Skeletal muscle tissue (tissue), 3 donors: ENCODE measurements at regions not wholly inside any gene's neighbourhood (a gene's known extent, or its start where the extent isn't known, plus 50 kb on each side); places are given as distances from the start of the nearest gene placed in this dataset.

Experiments
- H3K27ac ChIP-seq: one replicate; pipeline ENCODE4 v1.7.0; 2013; ENCODE audit warnings: mild to moderate bottlenecking, low read depth, low read length, inconsistent platforms
- H3K27me3 ChIP-seq, 3 donors: one replicate each; pipeline ENCODE4 v1.7.0; 2013; ENCODE audit warnings: low read length in 3 of 3; ENCODE audit not compliant: control insufficient read depth in 3 of 3, insufficient read depth in 3 of 3
- H3K36me3 ChIP-seq, 3 donors: one replicate each; pipeline ENCODE4 v1.7.0; 2013; ENCODE audit warnings: low read length in 3 of 3; ENCODE audit not compliant: control insufficient read depth in 3 of 3, insufficient read depth in 3 of 3
- H3K4me1 ChIP-seq, 3 donors: one replicate each; pipeline ENCODE4 v1.7.0; 2013; ENCODE audit warnings: low read length in 3 of 3, mild to moderate bottlenecking in 3 of 3; ENCODE audit not compliant: control insufficient read depth in 3 of 3, insufficient read depth in 3 of 3
- H3K4me3 ChIP-seq, 3 donors: one replicate each; pipeline ENCODE4 v1.7.0; 2013; ENCODE audit warnings: low read length in 3 of 3
- H3K9ac ChIP-seq, 3 donors: one replicate each; pipeline ENCODE4 v1.7.0; 2013; ENCODE audit warnings: low read length in 3 of 3, mild to moderate bottlenecking in 3 of 3, moderate library complexity in 2 of 3, low read depth in 1 of 3
- H3K9me3 ChIP-seq, 3 donors: one replicate each; pipeline ENCODE4 v1.7.0; 2013; ENCODE audit warnings: low read length in 3 of 3; ENCODE audit not compliant: control insufficient read depth in 3 of 3
- donor health status: Osteomylitis.

DNA sequence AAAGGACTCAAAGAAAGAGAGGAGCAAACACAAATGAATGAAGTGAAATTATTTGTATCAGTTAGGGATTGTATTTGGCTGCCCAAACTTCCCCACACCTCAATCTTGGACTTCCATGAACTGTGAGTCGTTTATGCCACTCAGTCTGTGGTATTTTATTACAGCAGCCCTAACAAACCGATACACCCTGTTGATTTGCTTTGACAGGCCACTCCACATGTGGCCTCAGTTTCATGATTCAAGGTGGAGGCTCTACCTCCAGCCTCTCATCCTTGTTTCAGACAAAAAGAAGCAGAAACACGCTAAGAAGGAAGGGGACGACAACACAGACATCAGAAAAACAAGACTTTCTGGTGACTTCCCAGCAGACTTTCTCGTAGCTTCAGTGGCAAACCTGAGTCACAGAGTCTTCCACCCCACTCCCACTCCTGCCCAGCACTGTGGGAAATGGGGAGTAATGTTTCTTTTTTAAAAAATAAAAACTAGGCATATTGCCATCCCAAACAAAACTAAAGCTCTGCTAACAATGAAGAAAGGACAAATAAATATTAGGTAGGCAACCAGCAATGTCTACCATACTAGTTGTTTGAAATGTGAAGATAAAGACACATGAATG, 52.2 kb upstream of the ABCA1 start:
- H3K9ac ChIP-seq = no peak overlapping the region
- H3K27ac ChIP-seq = no peak overlapping the region
- H3K4me1 ChIP-seq = peaks cover 5 to 13% (median 9%) of the 10 kb centered on the region in 3 donors
- no peak overlapping the region for H3K4me3 ChIP-seq
- no peaks in the 10 kb centered on the region for H3K36me3 ChIP-seq
- no peaks in the 10 kb centered on the region for H3K27me3 ChIP-seq
- H3K9me3 ChIP-seq = no peaks in the 10 kb centered on the region

DNA sequence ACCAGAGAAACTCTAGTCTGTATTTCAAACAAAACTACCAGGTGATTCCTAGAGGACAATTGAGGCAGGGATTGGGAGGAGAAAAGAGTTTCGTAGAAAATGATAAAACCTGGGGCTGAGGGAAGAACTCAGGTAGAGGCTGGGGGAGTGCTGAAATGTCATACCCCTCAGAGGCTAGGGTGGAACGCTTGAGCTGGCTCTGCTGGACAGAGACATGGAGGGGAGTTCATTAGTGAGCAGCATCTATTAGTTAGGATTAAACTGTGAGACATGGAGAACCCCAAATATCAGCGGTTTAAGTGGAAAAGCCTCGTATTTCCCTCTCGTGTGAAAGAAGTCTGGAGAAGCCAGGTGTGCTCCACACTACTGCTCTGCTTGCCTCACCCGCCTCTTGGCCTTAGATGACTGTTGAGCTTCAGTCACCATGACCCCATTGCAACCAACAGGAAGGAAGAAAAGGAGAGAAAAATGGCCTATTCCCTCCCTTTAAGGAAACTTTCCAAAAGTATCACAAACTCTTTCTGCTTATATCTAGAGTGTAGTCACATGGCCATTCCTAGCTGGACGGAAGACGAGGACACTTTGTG, 53.7 kb upstream of the ABCA1 start:
- Histone ChIP-seq H3K27me3 (no peaks in the 10 kb centered on the region), H3K36me3 (no peaks in the 10 kb centered on the region), H3K9ac (no peak overlapping the region), H3K4me1 (peaks cover 5 to 11% (median 9%) of the 10 kb centered on the region in 3 donors), H3K9me3 (no peaks in the 10 kb centered on the region), H3K4me3 (no peak overlapping the region), H3K27ac (no peak overlapping the region)

DNA sequence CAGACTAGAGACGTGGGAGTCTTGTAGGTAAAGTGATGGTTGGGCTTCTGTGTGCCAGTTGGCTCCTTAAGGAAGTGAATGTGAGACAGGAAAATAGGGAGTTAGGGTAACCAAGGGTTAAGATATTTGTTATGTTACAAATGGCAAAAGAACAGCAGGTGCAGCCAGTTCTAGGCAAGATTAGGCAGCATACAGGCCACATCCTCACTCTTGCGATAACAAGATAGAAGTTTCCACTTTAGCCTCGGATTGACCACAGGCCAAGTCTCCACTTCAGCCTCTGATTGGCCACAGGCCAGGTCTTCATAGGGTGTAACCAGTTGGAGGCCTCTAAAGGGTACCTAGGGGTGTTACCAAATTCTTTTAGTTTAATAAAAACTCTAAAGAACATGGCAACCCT, 54.6 kb upstream of the ABCA1 start:
- no peak overlapping the region for H3K27ac ChIP-seq
- peaks cover 5 to 9% (median 8%) of the 10 kb centered on the region in 3 donors for H3K4me1 ChIP-seq
- H3K36me3 ChIP-seq = no peaks in the 10 kb centered on the region
- H3K4me3 ChIP-seq = no peak overlapping the region
- no peaks in the 10 kb centered on the region for H3K9me3 ChIP-seq
- no peak overlapping the region for H3K9ac ChIP-seq
- H3K27me3 ChIP-seq = no peaks in the 10 kb centered on the region

DNA sequence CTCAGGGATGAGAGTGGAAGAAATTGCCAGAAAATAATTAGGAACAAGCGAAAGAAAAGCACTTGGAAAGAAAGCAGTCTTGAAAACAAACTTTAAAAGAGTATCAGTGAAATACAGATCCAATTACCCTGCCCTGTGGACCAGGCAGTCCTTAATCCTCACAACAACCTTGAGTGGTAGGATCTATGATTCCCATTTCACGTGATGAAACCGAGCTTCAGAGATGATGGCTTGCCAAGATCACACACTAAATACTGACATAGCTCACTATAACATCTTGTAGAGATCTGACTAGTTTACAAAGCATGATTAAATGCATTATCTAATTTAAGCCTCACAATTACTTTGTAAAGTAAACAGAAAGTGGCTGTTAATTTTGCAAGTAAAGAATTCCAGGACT, 55.5 kb upstream of the ABCA1 start:
- Histone ChIP-seq H3K27ac (peak overlapping the region; percentile 61), H3K9ac (peak overlapping the region in 1 of 3 donors; percentile 51), H3K4me3 (peak overlapping the region in 2 of 3 donors; percentile 1 to 9), H3K36me3 (no peaks in the 10 kb centered on the region), H3K27me3 (no peaks in the 10 kb centered on the region), H3K9me3 (no peaks in the 10 kb centered on the region), H3K4me1 (peaks cover 5 to 9% (median 7%) of the 10 kb centered on the region in 3 donors)

DNA sequence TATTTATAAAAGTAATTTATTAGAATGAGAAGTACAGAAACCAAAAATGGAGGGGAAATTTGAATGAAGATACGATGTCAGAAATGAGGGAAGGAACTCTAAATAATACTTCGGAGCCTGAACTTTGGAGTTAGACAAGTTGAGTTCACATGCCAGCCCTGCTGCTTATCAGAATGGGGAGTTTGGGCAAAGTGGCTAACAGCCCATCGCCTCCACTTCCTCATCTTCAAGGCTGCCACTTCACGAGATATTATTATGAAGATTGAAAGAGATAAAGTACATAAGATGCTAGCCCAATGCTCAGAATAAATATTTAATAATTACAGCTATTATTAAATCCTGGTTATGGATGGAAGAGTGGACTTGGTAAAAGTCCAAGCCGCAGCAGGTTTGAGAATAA, 56.2 kb upstream of the ABCA1 start:
- Histone ChIP-seq H3K9me3 (no peaks in the 10 kb centered on the region), H3K36me3 (no peaks in the 10 kb centered on the region), H3K4me1 (peaks cover 5 to 9% (median 7%) of the 10 kb centered on the region in 3 donors), H3K4me3 (no peak overlapping the region), H3K27ac (no peak overlapping the region), H3K9ac (no peak overlapping the region), H3K27me3 (no peaks in the 10 kb centered on the region)

DNA sequence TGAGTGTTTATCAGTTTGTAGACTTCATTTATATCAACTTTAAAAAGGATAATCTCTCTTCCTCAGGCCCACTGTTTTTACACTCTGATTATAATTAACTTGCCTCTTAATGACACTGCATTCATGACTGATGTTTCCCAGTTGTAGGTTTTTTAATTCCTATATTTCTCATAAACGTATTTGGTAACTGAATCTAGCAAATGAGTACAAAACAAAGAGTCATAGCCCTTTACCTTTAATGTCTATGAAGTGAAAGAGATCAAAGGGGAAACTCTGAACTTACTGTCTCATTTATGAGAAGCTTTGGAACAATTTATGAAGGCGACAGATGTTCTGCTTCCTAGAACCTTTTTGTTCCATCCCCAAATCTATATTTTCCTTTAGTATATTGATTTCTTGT, 56.6 kb upstream of the ABCA1 start:
- H3K27me3 ChIP-seq = no peaks in the 10 kb centered on the region
- no peaks in the 10 kb centered on the region for H3K9me3 ChIP-seq
- peaks cover 5 to 9% (median 7%) of the 10 kb centered on the region in 3 donors for H3K4me1 ChIP-seq
- no peak overlapping the region for H3K4me3 ChIP-seq
- no peak overlapping the region for H3K9ac ChIP-seq
- no peaks in the 10 kb centered on the region for H3K36me3 ChIP-seq
- no peak overlapping the region for H3K27ac ChIP-seq

DNA sequence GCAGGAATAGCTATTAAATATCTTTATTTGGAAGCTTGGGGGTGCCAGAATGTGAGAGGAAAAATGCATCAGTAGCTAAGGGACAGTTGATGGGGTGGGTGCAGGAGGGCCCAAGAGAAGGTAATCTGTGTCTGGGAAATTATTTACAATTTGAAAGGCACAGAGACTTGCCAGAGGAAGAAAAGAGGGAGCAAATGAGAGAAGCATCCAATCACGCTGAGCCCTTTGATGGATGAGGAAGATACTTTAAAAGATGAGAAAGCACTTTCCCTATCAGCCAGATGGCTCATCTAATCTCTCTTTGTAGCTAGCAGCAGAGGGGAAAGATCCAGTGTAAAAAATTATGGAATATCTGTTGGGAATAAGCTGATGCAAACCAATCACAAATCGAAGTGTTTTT, 57.0 kb upstream of the ABCA1 start:
- Histone ChIP-seq H3K27me3 (no peaks in the 10 kb centered on the region), H3K9ac (no peak overlapping the region), H3K4me1 (peaks cover 5 to 9% (median 7%) of the 10 kb centered on the region in 3 donors), H3K9me3 (no peaks in the 10 kb centered on the region), H3K4me3 (no peak overlapping the region), H3K36me3 (no peaks in the 10 kb centered on the region), H3K27ac (no peak overlapping the region)

DNA sequence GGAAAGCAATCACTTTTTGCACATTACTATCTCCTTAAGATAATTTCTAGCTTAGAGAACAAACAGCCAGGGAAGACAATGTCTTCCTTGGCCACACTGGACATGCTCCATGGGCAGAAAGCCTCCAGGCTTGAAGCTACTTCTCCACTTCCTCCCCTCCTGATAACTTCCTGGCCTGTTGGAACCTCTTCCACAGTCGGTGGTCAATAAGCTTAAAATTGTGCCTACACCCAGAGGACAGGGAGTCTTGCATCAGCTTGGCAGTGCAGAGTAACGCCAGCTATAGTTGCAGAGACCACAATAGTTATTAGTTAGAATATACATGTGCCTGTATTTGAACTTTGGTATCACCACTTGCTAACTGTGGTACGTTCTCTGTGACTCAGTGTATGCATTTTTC, 58.1 kb upstream of the ABCA1 start:
- no peak overlapping the region for H3K9ac ChIP-seq
- peaks cover 13 to 18% (median 13%) of the 10 kb centered on the region in 3 donors for H3K4me1 ChIP-seq
- H3K27me3 ChIP-seq = no peaks in the 10 kb centered on the region
- H3K9me3 ChIP-seq = no peaks in the 10 kb centered on the region
- no peaks in the 10 kb centered on the region for H3K36me3 ChIP-seq
- no peak overlapping the region for H3K27ac ChIP-seq
- no peak overlapping the region for H3K4me3 ChIP-seq

DNA sequence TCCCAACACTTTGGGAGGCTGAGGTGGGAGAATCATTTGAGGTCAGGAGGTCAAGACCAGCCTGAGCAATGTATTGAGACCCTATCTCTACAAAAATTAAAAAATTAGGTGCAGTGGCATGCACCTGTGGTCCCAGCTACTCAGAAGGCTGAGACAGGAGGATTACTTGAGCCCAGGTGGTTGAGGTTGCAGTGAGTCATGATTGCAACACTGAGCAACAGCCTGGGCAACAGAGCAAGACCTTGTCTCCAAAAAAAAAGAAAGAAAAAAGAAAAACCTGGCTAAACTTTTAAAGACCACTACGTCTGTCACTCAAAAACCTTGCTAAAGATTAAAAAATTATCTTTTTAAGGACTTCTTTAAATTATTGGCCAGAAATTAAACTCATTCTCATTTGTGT, 59.8 kb upstream of the ABCA1 start:
- Histone ChIP-seq H3K27ac (no peak overlapping the region), H3K4me3 (no peak overlapping the region), H3K36me3 (no peaks in the 10 kb centered on the region), H3K27me3 (no peaks in the 10 kb centered on the region), H3K9me3 (no peaks in the 10 kb centered on the region), H3K9ac (no peak overlapping the region), H3K4me1 (peaks cover 23 to 29% (median 27%) of the 10 kb centered on the region in 3 donors)

DNA sequence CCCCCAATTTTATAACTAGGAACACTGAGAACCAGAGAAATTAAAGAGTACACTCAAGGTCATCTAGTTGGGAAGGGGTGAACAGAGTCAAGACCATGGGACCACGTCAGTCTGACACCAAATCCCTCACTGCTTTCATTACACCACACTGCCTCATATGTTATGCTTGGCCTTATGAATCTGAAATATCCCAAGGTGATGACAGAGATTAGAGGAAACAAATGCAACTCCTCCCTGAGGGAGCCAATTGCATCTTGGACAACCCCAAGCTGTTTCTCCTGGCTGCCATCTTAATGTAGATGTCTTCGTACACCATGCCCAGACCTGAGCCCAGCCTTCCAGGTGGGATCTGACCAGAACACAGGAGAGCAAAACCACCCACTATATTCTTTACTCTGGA, 60.6 kb upstream of the ABCA1 start:
- H3K9ac ChIP-seq = no peak overlapping the region
- H3K4me1 ChIP-seq = peaks cover 26 to 30% (median 28%) of the 10 kb centered on the region in 3 donors
- no peaks in the 10 kb centered on the region for H3K36me3 ChIP-seq
- no peaks in the 10 kb centered on the region for H3K9me3 ChIP-seq
- H3K27ac ChIP-seq = no peak overlapping the region
- no peaks in the 10 kb centered on the region for H3K27me3 ChIP-seq
- no peak overlapping the region for H3K4me3 ChIP-seq
